ENCODE measurements at regions not wholly inside any gene's neighbourhood (a gene's known extent, or its start where the extent isn't known, plus 50 kb on each side); places are given as distances from the start of the nearest gene placed in this dataset.

GRCh38 chr11:23313001-23313400, 452.7 kb upstream of the CCDC179 start:
- POLR2A ChIA-PET: no interaction called here
- intact Hi-C loops (cut with micrococcal nuclease): no loop called here
- Mint-ChIP-seq H3K27ac (no peak overlapping the region), H3K27me3 (no peaks in the 10 kb centered on the region), H3K36me3 (ENCODE audit: low read depth) (no peaks in the 10 kb centered on the region), H3K4me1 (no peaks in the 10 kb centered on the region), H3K4me3 (no peak overlapping the region), H3K9me3 (peaks cover 7% of the 10 kb centered on the region)
- no peak for TF ChIP-seq CTCF (IDR thresholded peaks at IDR 0.05)
- no peak for DNase-seq
- no peak for ATAC-seq (ENCODE audit: low read depth)
- CTCF ChIA-PET: no interaction called here

GRCh38 chr11:23314162-23314561, 453.9 kb upstream of the CCDC179 start:
- intact Hi-C loops (cut with micrococcal nuclease): no loop called here
- ChIA-PET POLR2A (no interaction called here), CTCF (no interaction called here)
- Mint-ChIP-seq H3K4me1 (no peaks in the 10 kb centered on the region), H3K4me3 (no peak overlapping the region), H3K36me3 (ENCODE audit: low read depth) (no peaks in the 10 kb centered on the region), H3K9me3 (peaks cover 7% of the 10 kb centered on the region), H3K27me3 (no peaks in the 10 kb centered on the region), H3K27ac (no peak overlapping the region)
- DNase-seq (no peak), ATAC-seq (ENCODE audit: low read depth) (no peak)
- no peak for TF ChIP-seq CTCF (IDR thresholded peaks at IDR 0.05)

- peaks cover 2% of the 10 kb centered on the region for H3K9me3 Mint-ChIP-seq
- no peak for TF ChIP-seq CTCF (IDR thresholded peaks at IDR 0.05)
- H3K4me3 Mint-ChIP-seq: no peak overlapping the region
- CTCF ChIA-PET: no interaction called here
- H3K4me1 Mint-ChIP-seq: no peaks in the 10 kb centered on the region
- POLR2A ChIA-PET: no interaction called here
- H3K27ac Mint-ChIP-seq: no peak overlapping the region
- intact Hi-C loops (cut with micrococcal nuclease): no loop called here
- no peak for ATAC-seq (ENCODE audit: low read depth)
- H3K36me3 Mint-ChIP-seq (ENCODE audit: low read depth): no peaks in the 10 kb centered on the region
- DNase-seq: no peak
- H3K27me3 Mint-ChIP-seq: no peaks in the 10 kb centered on the region
Measured at GRCh38 chr11:23315286-23315685, 455.0 kb upstream of the CCDC179 start.

DNA sequence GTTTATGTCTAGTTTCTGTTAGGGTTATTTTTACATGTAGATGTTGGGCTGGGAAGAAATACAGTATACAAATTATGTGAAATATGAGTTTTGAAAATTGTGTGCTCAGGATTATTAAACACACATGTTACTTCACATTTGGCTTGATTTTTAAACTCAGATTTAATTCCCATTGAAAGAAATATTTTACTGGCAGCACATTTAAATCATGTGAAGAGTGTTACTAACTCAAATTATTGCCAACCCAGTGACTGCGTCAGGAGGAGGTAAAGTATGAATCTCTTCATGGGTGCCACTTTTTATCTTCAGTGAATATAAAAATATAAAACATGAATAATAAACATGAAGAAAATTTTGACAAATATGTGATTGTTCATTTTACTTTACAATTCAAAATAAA, 457.5 kb upstream of the CCDC179 start:
- ChIA-PET CTCF (no interaction called here), POLR2A (no interaction called here)
- no peaks in the 10 kb centered on the region for H3K27me3 Mint-ChIP-seq
- H3K4me1 Mint-ChIP-seq: no peaks in the 10 kb centered on the region
- no peak for DNase-seq
- intact Hi-C loops (cut with micrococcal nuclease): no loop called here
- H3K9me3 Mint-ChIP-seq: no peaks in the 10 kb centered on the region
- TF ChIP-seq CTCF (IDR thresholded peaks at IDR 0.05): no peak
- no peak overlapping the region for H3K27ac Mint-ChIP-seq
- no peak for ATAC-seq (ENCODE audit: low read depth)
- H3K4me3 Mint-ChIP-seq: no peak overlapping the region
- no peaks in the 10 kb centered on the region for H3K36me3 Mint-ChIP-seq (ENCODE audit: low read depth)

DNA sequence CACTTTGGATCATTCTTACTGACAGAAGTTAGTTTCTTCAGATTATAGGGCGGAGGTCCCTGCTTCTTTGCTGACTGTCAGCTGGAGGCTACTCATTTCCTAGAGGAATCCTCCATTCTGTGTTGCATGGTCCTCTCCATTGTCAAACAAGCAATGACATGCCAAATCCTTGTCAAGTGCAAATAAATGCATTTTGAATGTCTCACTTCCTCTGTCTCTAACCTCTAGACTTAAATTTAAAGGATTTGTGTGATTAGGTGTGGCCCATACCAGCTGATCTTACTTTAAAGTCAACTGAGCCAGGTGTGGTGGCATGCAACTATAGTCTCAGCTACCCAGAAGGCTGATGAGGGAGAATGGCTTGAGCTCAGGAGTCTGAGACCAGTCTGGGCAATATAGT, 458.4 kb upstream of the CCDC179 start:
- no peak for TF ChIP-seq CTCF (IDR thresholded peaks at IDR 0.05)
- Mint-ChIP-seq H3K27ac (no peak overlapping the region), H3K9me3 (no peaks in the 10 kb centered on the region), H3K27me3 (no peaks in the 10 kb centered on the region), H3K36me3 (ENCODE audit: low read depth) (no peaks in the 10 kb centered on the region), H3K4me1 (no peaks in the 10 kb centered on the region), H3K4me3 (no peak overlapping the region)
- CTCF ChIA-PET: no interaction called here
- POLR2A ChIA-PET: no interaction called here
- intact Hi-C loops (cut with micrococcal nuclease): no loop called here
- ATAC-seq (ENCODE audit: low read depth): no peak
- no peak for DNase-seq
